H1 (cell line): ENCODE measurements at regions not wholly inside any gene's neighbourhood (a gene's known extent, or its start where the extent isn't known, plus 50 kb on each side); places are given as distances from the start of the nearest gene placed in this dataset.

Experiments
- MAFK ChIP-seq: IDR thresholded peaks from 2 replicates; pipeline ENCODE4 v1.6.1; 2012; ENCODE audit warnings: low read depth, mild to moderate bottlenecking, improper control_type of control experiment, low read length
- POLR2A ChIP-seq, 2 experiments: IDR thresholded peaks; 1 replicate in 1 of 2; 2 replicates in 1 of 2; pipeline ENCODE4 v1.6.1; 2011; ENCODE audit warnings: low read depth in 2 of 2, low read length in 2 of 2, mild to moderate bottlenecking in 2 of 2; ENCODE audit errors: control extremely low read depth in 1 of 2
- RAD21 ChIP-seq, 2 experiments: IDR thresholded peaks in 1 of 2; conservative IDR thresholded peaks in 1 of 2; 2 replicates each; pipeline ENCODE4 v1.6.1; 2011; ENCODE audit warnings: low read depth in 2 of 2, low read length in 2 of 2, improper control_type of control experiment in 1 of 2, inconsistent platforms in 1 of 2, mild to moderate bottlenecking in 1 of 2, moderate library complexity in 1 of 2
- TAF1 ChIP-seq: IDR thresholded peaks from 2 replicates; pipeline ENCODE4 v1.6.1; 2011; ENCODE audit warnings: mild to moderate bottlenecking, low read depth, low read length
- TF ChIP-seq, protein P1 (sequence below), 3 experiments: IDR thresholded peaks; 1 replicate in 2 of 3; 2 replicates in 1 of 3; pipeline versions ENCODE4 v1.5.1 to v1.6.1; 2011; ENCODE audit warnings: low read length in 3 of 3, mild to moderate bottlenecking in 3 of 3, inconsistent platforms in 2 of 3, low read depth in 1 of 3, moderate library complexity in 1 of 3; ENCODE audit not compliant: insufficient read depth in 1 of 3; ENCODE audit errors: control extremely low read depth in 1 of 3

DNA sequence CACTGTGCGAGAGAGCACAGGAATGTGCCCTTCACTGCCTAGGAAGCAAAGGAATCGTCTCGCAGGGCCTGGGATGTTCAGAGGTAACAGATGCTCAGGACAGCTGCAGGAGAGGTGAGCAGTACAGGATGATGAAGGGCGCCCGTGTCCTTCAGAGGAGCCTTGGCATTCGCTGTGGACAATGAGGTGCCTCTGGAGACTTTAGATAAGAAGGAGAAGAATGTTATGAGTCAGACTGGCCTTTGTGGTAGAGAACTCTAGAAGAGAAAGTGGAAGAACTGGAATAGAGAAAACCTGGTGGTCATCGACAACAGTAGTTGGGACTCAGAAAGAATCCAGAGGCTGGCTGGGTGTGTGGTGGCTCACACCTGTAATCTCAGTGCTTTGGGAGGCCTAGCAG, 64.4 kb upstream of the LEP start:
- TF ChIP-seq TAF1 (no peak), POLR2A (IDR thresholded peaks at IDR 0.05; ENCODE audit: control extremely low read depth in 1 of 2, low read depth in 2 of 2, low read length in 2 of 2) (no peak), MAFK (no peak), RAD21 (IDR thresholded peaks at IDR 0.05 in 1 of 2, conservative IDR thresholded peaks at IDR 0.05 in 1 of 2; ENCODE audit: low read depth in 2 of 2, low read length in 2 of 2) (no peak)
- TF ChIP-seq, protein P1, sequence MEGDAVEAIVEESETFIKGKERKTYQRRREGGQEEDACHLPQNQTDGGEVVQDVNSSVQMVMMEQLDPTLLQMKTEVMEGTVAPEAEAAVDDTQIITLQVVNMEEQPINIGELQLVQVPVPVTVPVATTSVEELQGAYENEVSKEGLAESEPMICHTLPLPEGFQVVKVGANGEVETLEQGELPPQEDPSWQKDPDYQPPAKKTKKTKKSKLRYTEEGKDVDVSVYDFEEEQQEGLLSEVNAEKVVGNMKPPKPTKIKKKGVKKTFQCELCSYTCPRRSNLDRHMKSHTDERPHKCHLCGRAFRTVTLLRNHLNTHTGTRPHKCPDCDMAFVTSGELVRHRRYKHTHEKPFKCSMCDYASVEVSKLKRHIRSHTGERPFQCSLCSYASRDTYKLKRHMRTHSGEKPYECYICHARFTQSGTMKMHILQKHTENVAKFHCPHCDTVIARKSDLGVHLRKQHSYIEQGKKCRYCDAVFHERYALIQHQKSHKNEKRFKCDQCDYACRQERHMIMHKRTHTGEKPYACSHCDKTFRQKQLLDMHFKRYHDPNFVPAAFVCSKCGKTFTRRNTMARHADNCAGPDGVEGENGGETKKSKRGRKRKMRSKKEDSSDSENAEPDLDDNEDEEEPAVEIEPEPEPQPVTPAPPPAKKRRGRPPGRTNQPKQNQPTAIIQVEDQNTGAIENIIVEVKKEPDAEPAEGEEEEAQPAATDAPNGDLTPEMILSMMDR (IDR thresholded peaks at IDR 0.05; ENCODE audit: control extremely low read depth in 1 of 3, insufficient read depth in 1 of 3, low read depth in 1 of 3, low read length in 3 of 3), result no peak
